22Rv1 (cell line): ENCODE measurements at regions not wholly inside any gene's neighbourhood (a gene's known extent, or its start where the extent isn't known, plus 50 kb on each side); places are given as distances from the start of the nearest gene placed in this dataset.

Experiments
- CTCF ChIP-seq: fragments of 450-650 bp; IDR thresholded peaks from 2 replicates; pipeline ENCODE4 v1.5.1; 2017; ENCODE audit warnings: mild to moderate bottlenecking
- ZFX ChIP-seq: fragments of 450-650 bp; IDR thresholded peaks from 2 replicates; pipeline ENCODE4 v1.6.1; 2017; ENCODE audit warnings: antibody characterized with exemption, borderline replicate concordance

GRCh38 chr1:181284978-181285377 lies 196.5 kb downstream of the IER5 start:
- no peak for TF ChIP-seq CTCF
- no peak for TF ChIP-seq ZFX
